ENCODE measurements at regions not wholly inside any gene's neighbourhood (a gene's known extent, or its start where the extent isn't known, plus 50 kb on each side); places are given as distances from the start of the nearest gene placed in this dataset.

DNA sequence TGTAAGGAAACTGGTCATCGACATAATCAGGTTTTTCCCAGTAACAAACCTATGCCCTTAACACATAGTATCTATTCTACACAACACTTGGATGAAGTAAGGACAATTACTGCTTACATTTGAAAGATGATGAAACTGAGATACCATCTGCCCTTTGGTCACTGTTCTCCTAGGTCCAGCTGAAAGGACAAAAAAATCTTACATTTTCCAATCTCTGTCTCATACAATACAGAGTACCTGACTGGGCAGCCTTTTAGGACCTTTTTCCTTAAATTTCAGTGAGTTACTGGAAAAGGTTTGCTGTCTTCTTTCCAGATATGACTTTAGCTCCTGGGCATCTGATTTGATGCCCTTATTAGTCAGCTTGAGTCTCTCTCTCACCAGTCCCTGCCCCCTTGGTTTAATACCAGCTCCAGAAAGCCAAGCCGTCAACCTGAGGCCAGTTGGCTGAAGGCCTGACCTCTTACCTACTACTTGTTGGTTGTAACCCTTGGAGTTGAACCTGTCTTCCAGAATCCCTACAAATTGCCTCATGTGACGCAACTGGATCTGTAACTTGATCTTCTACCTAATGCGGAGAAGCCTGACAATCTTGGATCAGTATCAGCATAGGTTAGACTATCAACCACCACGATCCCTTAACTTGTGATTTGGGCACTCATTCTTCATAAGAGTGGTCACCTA, 355.3 kb upstream of the ZNF385D start:
- intact Hi-C loops (cut with DNase I; ENCODE audit: low total_unique reads): no loop called here
- Histone ChIP-seq H3K36me3 (no peaks in the 10 kb centered on the region), H3K27ac (no peak overlapping the region), H3K4me1 (peaks cover 0 to 8% (median 0%) of the 10 kb centered on the region in 4 donors), H3K27me3 (no peaks in the 10 kb centered on the region), H3K4me3 (no peak overlapping the region), H3K9me3 (no peaks in the 10 kb centered on the region)
- no peak for DNase-seq
- TF ChIP-seq, protein P1, sequence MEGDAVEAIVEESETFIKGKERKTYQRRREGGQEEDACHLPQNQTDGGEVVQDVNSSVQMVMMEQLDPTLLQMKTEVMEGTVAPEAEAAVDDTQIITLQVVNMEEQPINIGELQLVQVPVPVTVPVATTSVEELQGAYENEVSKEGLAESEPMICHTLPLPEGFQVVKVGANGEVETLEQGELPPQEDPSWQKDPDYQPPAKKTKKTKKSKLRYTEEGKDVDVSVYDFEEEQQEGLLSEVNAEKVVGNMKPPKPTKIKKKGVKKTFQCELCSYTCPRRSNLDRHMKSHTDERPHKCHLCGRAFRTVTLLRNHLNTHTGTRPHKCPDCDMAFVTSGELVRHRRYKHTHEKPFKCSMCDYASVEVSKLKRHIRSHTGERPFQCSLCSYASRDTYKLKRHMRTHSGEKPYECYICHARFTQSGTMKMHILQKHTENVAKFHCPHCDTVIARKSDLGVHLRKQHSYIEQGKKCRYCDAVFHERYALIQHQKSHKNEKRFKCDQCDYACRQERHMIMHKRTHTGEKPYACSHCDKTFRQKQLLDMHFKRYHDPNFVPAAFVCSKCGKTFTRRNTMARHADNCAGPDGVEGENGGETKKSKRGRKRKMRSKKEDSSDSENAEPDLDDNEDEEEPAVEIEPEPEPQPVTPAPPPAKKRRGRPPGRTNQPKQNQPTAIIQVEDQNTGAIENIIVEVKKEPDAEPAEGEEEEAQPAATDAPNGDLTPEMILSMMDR (IDR thresholded peaks at IDR 0.05): no peak

DNA sequence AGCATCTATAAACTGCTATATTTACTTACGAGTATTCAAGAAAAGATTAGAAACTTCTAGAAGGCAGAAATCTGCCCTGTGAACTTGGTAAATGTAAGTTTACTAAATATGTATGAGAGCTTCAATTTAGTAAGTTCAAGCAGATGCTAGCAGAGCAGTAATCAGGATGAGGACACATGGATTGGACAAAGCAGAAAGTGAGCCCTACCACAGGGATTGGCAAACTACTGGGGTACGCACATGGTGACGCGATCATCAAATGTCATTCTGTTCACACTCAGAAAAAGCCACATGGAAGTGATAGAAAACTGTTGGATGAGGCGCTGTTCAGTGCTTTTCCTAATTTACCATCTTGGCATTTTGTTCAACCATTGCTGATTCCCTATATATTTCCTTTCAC, 360.2 kb upstream of the ZNF385D start:
- peaks cover 0 to 4% (median 0%) of the 10 kb centered on the region in 4 donors for H3K4me1 ChIP-seq
- no peak overlapping the region for H3K27ac ChIP-seq
- H3K9me3 ChIP-seq: no peaks in the 10 kb centered on the region
- H3K27me3 ChIP-seq: no peaks in the 10 kb centered on the region
- TF ChIP-seq, protein P1 (IDR thresholded peaks at IDR 0.05): no peak
- no peaks in the 10 kb centered on the region for H3K36me3 ChIP-seq
- H3K4me3 ChIP-seq: no peak overlapping the region
- no peak for DNase-seq
- intact Hi-C loops (cut with DNase I; ENCODE audit: low total_unique reads): no loop called here

DNA sequence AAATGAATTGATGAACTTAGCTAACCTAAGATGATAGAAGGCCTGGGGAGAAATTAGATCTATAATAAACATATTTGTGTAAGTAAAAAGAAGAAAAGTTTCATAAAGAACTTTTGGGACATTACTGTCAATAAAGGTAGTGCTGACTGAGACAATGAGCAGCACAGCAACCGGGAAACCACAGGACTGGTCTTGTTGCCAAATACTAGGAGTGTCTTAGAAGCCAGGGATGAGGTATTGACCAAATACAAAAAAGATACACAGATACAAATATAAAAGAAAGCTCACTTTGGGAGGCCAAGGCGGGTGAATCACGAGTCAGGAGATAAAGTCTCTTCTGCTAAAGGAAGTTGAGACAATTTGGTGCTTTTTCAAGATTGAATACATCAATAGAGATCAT, 362.4 kb upstream of the ZNF385D start:
- Histone ChIP-seq H3K4me1 (peaks cover 0 to 13% (median 0%) of the 10 kb centered on the region in 4 donors), H3K36me3 (no peaks in the 10 kb centered on the region), H3K27ac (no peak overlapping the region), H3K27me3 (no peaks in the 10 kb centered on the region), H3K9me3 (no peaks in the 10 kb centered on the region), H3K4me3 (no peak overlapping the region)
- TF ChIP-seq, protein P1 (IDR thresholded peaks at IDR 0.05): no peak
- DNase-seq: no peak
- intact Hi-C loops (cut with DNase I; ENCODE audit: low total_unique reads): no loop called here

DNA sequence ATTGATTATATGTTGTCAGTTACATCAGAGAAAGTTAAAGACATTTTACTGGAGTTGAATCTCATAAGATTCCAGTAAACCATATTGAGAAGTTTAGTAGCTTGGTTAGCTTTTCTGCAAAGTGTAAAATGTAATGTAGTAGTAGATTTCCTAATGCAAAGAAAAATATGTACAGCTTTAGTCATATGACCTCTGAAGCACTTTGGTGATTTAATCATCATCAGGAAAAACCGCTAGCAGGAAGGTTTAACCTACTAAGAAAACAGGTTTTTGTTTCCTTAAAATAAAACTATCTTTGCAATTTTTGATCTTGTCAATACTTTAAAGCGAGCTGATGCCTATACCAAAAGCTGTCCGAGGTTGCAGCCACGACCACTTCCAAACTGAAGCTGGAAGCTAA, 364.6 kb upstream of the ZNF385D start:
- Histone ChIP-seq H3K27ac (no peak overlapping the region), H3K4me1 (peaks cover 0 to 13% (median 0%) of the 10 kb centered on the region in 4 donors), H3K27me3 (no peaks in the 10 kb centered on the region), H3K36me3 (no peaks in the 10 kb centered on the region), H3K4me3 (no peak overlapping the region), H3K9me3 (no peaks in the 10 kb centered on the region)
- TF ChIP-seq, protein P1 (IDR thresholded peaks at IDR 0.05): no peak
- intact Hi-C loops (cut with DNase I; ENCODE audit: low total_unique reads): no loop called here
- DNase-seq: no peak

DNA sequence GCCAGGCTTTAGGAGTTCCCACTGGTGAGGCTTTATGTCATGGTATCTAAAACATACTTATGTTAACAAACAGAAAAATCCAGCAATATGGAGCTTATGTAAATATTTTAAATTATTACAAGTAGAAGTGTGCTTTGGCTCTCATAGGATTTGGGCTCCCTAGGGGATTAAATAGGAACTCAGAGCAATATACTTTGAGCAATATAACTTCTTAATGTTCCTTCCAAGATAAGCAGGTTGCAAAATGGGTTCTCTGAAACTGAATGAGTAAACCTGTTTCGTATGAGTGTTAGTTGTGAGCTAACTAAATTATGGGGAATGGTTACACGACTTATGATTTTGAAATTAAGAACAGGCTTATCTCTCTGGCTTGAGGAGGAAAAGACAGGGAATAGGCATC, 366.1 kb upstream of the ZNF385D start:
- no peaks in the 10 kb centered on the region for H3K36me3 ChIP-seq
- no peaks in the 10 kb centered on the region for H3K9me3 ChIP-seq
- no peak overlapping the region for H3K4me3 ChIP-seq
- H3K27me3 ChIP-seq: no peaks in the 10 kb centered on the region
- no peak for DNase-seq
- TF ChIP-seq, protein P1 (IDR thresholded peaks at IDR 0.05): no peak
- peaks cover 0 to 13% (median 0%) of the 10 kb centered on the region in 4 donors for H3K4me1 ChIP-seq
- intact Hi-C loops (cut with DNase I; ENCODE audit: low total_unique reads): no loop called here
- no peak overlapping the region for H3K27ac ChIP-seq

Measured in tibial artery (tissue), 4 donors.